GM19463 (cell line): ENCODE measurements at regions not wholly inside any gene's neighbourhood (a gene's known extent, or its start where the extent isn't known, plus 50 kb on each side); places are given as distances from the start of the nearest gene placed in this dataset.
"Not testable (repeated sequence)": the region's sequence is repeated elsewhere in the genome, so short reads cannot be mapped to it uniquely, and the experiment has no call there.

Experiments used
- ATAC-seq: cut with Tn5 transposase; IDR thresholded peaks from one replicate; pipeline ENCODE4 v1.9.1; 2021; ENCODE audit warnings: mild to moderate bottlenecking, moderate library complexity; ENCODE audit not compliant: unreplicated experiment

DNA sequence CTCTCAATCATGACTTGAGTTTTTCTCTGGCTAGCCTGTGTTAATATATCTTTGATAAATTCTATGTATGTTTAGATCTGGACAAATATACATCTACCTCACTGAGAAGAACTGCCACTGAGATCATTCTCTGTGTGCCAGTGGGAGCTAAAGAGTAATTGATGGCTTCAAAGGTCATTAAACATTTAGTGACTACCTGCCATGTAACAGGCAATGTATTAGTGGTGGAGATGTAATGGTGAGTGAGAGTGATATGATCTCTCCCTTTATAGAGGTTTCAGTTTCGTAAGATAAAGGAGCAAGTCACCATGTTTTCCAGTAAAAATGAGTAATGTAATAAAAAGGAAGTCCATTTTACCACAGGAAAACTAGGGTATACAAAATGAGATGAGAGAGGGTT lies 235.8 kb upstream of the CDH8 start:
- no peak for ATAC-seq

DNA sequence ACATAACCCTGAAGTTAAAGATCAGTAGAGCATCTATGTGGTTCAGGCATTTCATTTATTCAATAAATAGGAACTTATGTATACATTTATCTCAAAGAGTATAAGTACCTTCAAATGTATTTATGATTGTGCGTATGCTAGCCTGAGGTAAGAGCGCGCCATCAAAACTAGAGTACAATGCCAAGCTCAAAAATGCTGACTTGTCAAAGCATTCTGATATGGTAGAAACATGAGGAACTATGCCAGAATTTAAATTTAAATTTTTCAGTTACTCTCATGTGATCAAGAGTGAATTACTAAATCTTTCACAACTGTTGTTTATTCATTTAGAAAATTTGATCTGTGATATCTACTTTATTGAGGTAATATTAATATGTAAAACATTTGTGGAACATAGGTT lies 225.5 kb upstream of the CDH8 start:
- no peak for ATAC-seq

DNA sequence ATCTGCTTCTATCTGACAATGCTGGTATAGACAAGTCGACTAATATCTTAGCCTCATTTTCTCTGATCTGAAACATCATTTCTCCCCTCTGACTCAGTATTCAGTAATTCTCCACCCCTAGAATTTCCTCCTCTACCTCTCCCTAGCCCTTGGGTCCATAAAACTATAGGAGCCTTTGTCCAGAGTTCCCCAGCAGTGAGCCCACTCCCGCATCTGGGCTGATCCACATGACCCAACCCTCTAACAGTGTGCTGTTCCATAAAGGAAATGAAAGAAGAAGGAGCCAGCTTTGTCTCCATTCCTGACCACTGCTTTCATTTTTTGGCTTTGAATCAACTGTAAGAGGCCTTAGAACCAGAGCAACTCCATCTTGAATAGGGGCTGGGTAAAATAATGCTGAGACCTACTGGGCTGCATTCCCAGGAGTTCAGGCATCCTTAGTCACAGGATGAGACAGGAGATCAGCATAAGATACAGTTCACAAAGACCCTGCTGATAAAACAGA lies 222.7 kb upstream of the CDH8 start:
- not testable (repeated sequence) for ATAC-seq

DNA sequence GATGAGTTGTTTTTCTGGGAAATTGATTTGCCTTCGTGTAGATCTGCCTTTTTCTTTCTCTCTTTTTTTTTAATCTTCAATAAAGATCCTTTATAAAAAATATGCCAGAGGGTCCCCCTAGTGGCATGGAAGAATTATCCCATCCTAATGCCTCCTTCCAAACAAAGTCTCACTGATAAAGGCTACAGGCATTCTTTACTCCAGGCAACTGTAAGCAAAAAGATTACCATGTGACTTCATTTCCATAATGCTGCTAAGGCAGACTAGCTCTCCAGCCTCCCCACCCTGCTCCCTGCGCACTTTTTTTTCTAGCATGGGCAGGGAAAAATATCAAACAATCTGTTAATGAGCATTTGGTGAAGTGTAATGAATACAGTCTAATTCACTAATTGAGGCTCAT lies 220.2 kb upstream of the CDH8 start:
- no peak for ATAC-seq

DNA sequence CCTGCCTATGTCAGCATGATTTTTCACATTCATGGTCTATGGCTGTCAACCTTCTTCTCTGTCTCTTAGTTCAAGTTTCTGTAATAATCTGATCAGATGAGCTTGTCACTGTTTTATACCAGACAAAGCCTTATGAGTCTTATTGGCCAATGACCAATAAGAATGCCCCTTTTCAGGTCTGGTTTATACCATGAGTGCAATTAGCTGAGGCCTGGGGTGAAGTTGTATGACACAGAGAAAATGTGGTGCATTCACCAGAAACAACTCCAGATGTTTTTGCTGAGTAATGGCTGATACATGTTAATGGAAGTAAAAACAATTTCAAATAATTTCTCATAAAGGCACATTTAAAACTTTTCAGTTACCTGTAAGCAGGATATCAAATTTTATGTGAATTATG lies 218.6 kb upstream of the CDH8 start:
- no peak for ATAC-seq

DNA sequence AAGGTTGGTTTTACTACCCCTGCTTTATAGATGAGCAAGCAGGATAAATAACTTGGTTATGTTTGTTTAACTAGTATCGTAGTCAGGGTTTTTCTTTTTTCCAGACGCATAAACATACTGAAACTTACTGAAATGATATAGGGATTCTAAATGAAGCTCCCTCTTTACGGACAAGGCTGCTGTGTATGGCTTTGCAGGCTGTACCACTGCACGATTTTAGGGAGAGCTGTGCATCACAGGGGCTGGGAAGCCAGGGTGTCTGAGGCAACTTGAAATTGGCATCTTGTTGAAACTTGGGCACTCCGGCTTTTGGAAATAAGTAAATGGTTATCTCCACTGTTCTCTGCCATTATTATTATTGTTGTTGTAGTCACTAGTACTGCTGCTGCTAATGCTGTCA lies 218.1 kb upstream of the CDH8 start:
- no peak for ATAC-seq

DNA sequence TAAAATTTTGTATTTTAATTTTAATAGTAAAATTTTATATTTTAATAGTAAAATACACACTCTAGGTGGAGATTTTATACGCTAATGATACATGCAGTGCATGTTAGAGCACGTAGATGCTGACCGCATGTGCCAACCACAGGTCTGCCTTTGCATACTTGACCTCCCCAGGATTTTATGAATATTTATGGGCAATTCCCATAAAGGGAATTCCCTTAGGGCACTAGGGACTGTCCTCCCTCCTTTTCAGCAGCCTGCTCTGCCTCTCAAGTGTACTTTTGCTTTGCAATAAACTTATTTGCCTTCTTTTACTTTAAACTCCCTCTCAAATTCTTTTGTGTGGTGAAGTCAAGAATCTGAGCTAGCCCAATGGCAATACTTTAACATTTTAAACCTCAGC lies 217.7 kb upstream of the CDH8 start:
- no peak for ATAC-seq

DNA sequence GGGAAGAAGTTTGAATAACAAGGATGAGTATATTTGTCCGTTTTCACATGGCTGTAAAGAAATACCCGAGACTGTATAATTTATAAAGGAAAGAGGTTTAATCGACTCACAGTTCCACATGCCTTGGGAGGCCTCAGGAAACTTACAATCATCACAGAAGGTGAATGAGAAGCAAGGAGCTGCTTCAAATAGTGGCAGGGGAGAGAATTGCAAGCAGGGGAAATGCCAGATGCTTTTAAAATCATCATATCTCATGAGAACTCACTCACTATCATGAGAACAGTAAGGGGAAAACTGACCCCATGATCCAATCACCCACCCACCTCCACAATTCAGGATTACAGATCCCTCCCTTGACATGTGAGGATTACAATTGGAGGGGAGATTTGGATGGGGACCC lies 212.8 kb upstream of the CDH8 start:
- no peak for ATAC-seq

DNA sequence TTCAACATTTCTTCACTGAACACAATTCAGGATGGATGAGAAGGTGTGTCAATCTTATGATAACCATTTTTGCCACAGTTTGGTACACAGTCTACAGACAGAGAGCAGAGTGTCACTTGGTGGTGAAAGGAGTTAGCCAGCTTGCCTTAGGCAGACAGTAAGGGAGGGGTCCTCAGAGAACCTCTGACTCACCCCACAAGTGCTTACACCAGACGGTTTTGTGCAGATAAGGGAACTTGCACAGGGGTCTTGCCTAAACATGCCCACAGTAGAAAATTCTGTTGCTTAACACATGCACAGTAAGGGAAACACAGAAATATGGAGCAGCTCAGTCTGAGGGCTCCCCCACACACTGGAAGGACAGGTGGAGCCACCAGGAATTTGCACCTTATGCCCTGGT lies 204.5 kb upstream of the CDH8 start:
- ATAC-seq, result no peak

DNA sequence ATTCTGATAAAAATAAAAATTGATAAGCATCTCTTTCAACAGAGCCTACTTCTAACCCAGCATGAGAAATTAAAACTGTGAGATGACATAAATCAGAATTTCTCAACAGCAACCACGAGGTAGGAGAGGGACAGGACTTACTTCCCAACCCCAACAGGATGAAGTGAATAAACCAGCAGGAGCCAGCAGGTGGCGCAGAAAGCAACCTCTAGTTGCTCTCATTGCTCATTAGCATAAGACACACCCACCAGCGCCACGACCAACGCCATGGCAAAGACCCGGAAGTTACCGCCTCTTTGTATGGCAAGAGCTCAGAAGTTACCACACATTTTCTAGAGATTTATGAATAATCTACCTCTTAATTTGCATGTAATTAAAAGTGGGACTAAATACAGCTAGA lies 189.4 kb upstream of the CDH8 start:
- ATAC-seq, result peak; percentile 58

DNA sequence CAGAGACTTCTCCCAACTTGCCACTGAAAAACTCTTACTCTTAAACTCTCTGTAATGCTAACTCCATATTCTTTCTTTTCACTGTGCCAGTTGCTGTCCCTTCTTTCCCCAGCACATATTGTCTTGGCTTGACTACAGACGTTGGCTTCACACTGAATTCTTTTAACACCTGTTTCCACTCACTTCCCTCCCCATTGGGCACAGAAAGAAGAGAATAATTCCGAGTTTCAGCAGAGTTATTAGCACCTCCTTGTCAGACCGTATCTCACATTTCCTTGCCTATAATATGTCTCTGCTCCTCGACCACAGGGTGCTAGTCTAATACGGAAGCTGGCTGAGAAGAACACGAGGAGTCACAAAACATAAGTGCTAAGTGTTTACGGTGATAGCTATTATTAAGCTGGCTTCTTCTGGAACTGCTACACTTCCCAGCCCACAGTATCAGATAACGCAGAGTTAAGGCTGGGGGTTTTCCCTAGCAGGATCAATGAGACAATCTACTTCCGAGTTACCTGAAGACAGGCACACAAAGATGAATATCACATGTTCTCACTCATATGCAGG lies 188.5 kb upstream of the CDH8 start:
- ATAC-seq, result no peak

DNA sequence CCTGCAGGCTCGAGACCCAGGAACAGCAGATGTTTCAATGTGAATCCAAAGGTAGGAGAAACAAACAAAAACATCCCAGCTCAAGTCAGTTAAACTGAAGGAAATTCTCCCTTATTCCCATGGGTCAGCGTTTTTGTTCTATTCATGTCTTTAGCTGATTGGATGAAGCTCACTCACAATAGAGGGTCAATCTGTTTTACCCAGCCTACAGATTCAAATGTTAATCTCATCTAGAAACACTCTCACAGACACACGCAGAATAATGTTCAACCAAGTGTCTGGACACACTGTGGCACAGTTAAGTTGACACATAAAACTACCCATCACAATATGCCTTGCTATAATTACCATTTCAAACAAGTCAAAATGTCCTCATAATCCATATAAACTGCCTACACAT lies 180.6 kb upstream of the CDH8 start:
- no peak for ATAC-seq

DNA sequence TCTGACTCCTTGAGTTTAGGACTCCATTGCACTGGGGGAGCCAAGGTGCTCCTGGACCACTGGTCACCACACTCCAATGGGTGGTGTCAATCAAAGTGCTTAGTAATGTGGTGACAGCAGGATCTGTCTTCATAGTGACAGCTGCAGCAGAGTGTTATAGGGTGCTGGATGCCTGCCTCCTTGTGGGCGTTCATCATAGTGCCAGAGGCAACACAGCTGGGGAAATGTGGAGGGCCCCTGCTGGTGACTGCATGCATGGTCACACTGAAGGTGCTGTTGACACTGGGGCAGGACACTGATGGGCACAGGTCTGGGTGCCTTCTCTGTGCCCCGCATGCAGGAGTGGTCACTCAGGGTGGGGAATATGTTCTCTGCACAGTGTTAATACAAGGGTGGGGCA lies 177.5 kb upstream of the CDH8 start:
- no peak for ATAC-seq

DNA sequence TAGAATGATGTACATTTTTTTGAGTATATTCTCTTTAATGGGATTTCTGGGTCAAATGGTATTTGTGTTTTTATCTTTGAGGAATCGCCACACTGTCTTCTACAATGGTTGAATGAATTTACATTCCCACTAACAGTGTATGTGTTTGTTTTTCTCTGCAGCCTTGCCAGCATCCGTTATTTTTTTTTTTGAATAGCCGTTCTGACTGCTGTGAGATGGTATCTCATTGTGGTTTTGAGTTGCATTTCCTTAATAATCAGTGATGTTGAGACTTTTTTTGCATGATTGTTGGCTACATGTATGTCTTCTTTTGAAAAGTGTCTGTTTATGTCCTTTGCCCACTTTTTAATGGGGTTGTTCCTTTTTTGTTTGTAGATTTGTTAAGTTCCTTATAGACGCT lies 172.7 kb upstream of the CDH8 start:
- ATAC-seq, result no peak

DNA sequence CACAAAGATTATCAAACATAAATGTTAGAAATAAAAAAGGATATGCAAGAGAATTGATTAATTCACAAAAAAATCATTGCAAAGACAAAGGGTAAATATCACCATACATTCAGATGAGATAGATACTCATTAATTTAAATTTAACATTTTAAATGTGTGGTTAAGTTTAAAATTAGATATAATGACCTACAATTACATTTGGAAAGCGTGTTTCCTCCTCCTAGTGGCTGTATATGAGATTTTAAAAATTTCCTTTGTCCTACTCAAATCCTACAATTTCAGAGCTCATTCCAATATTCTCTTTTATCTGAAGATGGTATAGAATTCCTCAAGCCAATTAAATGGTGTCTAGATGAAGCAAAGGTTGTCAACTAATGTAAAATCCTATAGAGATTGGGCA lies 169.2 kb upstream of the CDH8 start:
- no peak for ATAC-seq

DNA sequence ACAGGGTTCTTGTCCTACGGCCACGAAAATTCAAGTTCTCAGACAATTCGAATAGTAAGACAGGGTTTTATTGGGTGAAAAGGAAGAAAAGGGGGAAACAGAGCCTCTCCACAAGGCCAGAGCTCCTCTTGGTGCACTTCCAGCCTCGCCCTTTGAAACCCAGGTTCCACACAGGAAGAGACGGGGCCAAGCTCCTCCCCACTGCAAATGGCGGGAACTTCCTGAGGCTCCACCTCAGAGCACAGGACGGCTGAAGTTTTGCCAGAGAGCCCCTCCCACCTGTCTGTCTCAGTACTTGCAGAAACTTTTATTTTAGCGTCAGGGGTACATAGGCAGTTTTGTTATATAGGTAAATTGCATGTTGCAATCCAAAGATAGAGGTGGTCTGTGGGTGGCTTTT lies 165.7 kb upstream of the CDH8 start:
- no peak for ATAC-seq

DNA sequence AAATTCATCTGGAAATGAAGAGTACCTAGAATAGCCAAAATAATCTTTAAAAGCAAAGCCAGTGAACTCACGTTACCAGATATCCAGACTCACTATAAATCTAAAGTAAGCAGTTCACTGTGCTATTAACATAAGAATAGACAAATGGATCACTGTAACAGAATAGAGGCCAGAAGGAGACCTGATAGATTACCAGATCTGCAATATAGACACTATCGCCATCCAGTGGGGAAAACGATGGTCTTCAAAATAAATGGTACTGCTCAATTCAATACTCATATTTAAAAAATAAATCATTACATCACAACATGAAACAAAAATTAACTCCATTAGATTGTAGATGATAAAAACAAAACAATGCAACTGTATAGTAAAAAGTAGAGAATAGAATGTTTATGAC lies 158.6 kb upstream of the CDH8 start:
- no peak for ATAC-seq

DNA sequence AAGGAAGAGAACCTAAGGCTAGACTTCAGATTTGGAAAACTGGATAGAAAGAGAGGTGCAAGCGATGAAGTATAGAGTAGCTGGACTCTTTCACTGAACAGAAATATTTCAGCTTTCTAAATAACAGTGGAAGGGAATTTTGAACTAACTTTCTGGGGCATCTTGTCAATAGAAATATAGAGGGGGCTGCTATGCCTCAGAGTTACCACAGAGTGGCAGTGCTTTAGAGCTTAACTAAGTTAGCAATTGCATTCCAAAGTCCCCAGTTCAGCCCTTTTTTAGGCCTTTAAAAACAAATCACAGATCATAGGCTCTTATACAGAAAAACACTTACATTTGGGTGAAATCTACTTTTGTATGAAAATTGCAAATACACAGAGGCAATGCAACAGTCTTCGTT lies 154.2 kb upstream of the CDH8 start:
- no peak for ATAC-seq

DNA sequence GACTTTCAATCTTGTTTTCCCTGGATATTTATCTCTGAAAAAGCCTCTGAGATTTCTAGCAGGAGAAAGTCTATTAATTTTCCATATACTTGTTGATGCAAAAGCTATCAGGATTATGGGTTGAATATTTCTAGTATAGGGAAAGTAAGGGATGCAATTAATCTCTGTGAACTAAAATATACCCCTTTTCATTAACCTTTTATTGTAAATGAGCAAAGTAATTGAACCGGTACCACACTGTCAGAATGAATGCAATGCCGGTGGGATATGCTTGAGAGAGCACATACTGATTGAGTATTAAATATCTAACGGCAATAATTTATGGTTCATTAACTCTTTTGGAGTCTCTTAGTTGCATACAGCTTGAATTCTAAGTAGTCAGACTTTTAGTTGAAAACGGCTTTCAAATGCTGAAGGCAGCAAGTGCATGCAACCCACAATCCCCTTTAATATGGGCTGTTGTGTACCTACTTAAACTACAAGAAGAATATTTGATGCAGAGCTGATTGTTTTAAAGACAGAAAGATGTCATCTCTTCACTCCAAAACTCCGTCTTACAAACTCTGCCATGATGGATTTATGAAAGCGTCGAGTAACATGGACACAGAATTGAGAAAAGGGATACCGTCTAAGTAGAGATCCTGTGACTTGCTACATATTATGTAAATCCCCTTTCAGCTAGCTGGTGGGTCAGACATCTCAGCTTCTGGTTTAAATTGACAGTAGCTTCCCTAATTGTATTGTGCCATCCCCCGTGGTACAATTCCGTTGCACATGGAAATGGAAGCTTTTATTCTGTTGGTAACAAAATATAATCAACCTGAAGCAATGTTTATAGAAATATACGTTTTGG lies 141.3 kb upstream of the CDH8 start:
- ATAC-seq, result no peak

DNA sequence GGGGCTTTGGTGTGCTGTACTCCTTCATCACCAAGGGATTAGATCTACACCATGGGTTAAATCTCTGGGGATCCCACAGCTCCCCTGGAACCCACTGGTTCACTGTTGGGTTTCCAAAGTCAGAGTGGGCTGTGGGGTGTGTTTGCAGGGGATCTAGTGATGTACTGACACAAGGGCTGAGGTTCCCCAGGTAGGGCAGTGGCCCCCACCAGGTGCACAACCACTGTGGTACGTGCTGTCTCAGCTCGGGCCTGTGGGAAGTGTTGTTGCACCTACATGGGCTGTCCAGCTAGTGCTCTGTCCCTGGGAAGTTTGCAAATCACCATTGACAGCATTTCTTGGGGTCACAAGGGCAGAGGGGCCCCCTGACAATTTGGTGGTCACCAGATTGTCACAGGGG lies 134.4 kb upstream of the CDH8 start:
- ATAC-seq, result no peak

DNA sequence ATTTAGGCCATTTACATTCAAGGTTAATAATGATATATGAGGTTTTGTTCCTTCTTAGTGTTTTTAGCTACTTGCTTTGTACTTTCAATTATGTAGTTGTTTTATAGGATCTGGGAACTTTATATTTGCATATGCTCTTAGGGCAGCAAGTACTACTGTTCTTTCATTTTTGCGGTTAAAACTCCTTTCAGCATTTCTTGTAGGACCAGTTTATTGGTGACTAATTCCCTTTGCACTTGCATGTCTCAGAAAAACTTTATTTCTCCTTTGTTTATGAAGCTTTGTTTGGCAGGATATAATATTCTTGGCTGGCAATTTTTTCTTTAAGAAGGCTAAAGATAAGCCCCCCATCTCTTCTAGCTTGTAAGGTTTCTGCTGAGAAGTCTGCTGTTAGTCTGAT lies 131.3 kb upstream of the CDH8 start:
- no peak for ATAC-seq

DNA sequence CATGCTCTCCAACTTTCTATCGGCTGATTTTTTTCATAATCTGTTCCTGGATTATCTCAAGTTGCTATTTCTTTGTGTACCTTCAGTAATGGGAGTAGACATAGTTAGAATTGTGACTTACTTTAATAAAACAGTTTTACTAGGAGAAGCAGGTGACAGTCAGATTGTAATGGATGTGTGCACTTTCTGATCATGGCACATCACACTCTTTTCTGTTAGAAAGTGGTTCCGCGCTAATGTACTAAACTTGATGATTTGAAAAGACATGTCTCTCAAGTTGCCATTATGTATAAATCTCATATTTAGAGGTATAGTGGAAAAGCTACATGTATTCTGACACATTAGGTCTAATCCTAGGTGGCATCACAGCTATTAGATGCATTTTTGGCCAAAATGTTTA lies 121.3 kb upstream of the CDH8 start:
- no peak for ATAC-seq

DNA sequence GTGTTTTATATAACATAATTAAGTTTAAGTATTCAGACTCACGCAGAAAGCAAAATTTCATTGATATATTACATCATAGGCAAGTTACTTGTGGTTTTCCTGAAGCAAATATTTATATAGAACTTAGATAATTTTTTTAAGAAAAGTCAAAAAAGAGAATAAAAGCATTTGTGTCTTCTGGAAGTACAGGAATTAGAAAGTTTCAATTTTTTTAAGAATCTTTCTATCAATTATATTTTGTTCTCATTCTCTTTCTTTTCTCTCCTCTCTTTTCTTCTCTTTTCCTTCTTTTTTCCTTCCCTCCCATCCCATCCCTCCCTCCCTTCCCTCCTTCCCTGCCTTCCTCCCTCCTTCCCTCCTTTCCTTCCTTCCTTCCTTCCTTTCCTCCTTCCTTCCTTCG lies 120.7 kb upstream of the CDH8 start:
- no peak for ATAC-seq
